Neural cell (in vitro differentiated cells): ENCODE measurements at regions not wholly inside any gene's neighbourhood (a gene's known extent, or its start where the extent isn't known, plus 50 kb on each side); places are given as distances from the start of the nearest gene placed in this dataset.

ENCODE experiments used
- EZH2 ChIP-seq: fragments of 200-600, 300-800 bp; shearing (Covaris generic), sonication (generic); IDR thresholded peaks from 2 replicates; pipeline ENCODE4 v1.6.1; 2014; ENCODE audit warnings: antibody characterized with exemption, low read length, borderline replicate concordance, mild to moderate bottlenecking; ENCODE audit not compliant: insufficient read depth, poor library complexity, severe bottlenecking
- POLR2AphosphoS5 ChIP-seq: IDR thresholded peaks from 2 replicates; pipeline ENCODE4 v1.6.1; 2012
- SMC3 ChIP-seq: fragments of 450-650 bp; conservative IDR thresholded peaks from 2 replicates; pipeline ENCODE4 v1.6.1; 2014; ENCODE audit warnings: antibody characterized with exemption, mild to moderate bottlenecking, moderate library complexity; ENCODE audit not compliant: poor library complexity
- TF ChIP-seq, protein P1 (sequence below): fragments of 450-650 bp; IDR thresholded peaks from 2 replicates; pipeline ENCODE4 v1.5.1; 2014; ENCODE audit warnings: antibody characterized with exemption, mild to moderate bottlenecking, moderate library complexity; ENCODE audit not compliant: poor library complexity, severe bottlenecking
- TF ChIP-seq, protein P2 (sequence below): IDR thresholded peaks from 2 replicates; pipeline ENCODE4 v1.6.1; 2012; ENCODE audit warnings: borderline replicate concordance

DNA sequence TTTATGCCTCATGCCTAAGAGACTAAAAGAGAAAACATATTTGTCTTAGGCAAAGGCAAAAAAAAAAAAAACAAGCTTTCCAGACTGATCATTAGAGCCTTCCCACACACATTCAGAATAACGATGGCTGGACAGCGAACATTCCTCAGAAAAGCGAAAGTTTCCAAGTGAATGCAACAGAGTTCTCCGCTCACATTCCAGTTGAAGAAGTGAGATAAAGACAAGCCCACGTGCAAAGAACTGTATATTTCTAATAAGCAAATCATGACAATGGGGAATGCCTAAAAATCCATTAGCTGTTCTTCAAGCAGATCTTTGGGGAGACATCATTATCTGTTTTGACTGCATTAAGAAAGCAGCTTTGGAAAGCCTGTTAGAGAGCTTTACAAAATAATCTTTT is 347.9 kb downstream of the METTL4 start:
- no peak for TF ChIP-seq SMC3
- TF ChIP-seq, protein P1, sequence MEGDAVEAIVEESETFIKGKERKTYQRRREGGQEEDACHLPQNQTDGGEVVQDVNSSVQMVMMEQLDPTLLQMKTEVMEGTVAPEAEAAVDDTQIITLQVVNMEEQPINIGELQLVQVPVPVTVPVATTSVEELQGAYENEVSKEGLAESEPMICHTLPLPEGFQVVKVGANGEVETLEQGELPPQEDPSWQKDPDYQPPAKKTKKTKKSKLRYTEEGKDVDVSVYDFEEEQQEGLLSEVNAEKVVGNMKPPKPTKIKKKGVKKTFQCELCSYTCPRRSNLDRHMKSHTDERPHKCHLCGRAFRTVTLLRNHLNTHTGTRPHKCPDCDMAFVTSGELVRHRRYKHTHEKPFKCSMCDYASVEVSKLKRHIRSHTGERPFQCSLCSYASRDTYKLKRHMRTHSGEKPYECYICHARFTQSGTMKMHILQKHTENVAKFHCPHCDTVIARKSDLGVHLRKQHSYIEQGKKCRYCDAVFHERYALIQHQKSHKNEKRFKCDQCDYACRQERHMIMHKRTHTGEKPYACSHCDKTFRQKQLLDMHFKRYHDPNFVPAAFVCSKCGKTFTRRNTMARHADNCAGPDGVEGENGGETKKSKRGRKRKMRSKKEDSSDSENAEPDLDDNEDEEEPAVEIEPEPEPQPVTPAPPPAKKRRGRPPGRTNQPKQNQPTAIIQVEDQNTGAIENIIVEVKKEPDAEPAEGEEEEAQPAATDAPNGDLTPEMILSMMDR, result no peak
- TF ChIP-seq POLR2AphosphoS5, result no peak
- TF ChIP-seq, protein P2, sequence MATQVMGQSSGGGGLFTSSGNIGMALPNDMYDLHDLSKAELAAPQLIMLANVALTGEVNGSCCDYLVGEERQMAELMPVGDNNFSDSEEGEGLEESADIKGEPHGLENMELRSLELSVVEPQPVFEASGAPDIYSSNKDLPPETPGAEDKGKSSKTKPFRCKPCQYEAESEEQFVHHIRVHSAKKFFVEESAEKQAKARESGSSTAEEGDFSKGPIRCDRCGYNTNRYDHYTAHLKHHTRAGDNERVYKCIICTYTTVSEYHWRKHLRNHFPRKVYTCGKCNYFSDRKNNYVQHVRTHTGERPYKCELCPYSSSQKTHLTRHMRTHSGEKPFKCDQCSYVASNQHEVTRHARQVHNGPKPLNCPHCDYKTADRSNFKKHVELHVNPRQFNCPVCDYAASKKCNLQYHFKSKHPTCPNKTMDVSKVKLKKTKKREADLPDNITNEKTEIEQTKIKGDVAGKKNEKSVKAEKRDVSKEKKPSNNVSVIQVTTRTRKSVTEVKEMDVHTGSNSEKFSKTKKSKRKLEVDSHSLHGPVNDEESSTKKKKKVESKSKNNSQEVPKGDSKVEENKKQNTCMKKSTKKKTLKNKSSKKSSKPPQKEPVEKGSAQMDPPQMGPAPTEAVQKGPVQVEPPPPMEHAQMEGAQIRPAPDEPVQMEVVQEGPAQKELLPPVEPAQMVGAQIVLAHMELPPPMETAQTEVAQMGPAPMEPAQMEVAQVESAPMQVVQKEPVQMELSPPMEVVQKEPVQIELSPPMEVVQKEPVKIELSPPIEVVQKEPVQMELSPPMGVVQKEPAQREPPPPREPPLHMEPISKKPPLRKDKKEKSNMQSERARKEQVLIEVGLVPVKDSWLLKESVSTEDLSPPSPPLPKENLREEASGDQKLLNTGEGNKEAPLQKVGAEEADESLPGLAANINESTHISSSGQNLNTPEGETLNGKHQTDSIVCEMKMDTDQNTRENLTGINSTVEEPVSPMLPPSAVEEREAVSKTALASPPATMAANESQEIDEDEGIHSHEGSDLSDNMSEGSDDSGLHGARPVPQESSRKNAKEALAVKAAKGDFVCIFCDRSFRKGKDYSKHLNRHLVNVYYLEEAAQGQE, result no peak
- no peak for TF ChIP-seq EZH2
